GM04504 (cell line): ENCODE measurements at regions not wholly inside any gene's neighbourhood (a gene's known extent, or its start where the extent isn't known, plus 50 kb on each side); places are given as distances from the start of the nearest gene placed in this dataset.

Experiments used
- DNase-seq: peaks from one replicate; pipeline ENCODE4 v3.0.0-alpha.2; 2012; ENCODE audit warnings: low read depth

DNA sequence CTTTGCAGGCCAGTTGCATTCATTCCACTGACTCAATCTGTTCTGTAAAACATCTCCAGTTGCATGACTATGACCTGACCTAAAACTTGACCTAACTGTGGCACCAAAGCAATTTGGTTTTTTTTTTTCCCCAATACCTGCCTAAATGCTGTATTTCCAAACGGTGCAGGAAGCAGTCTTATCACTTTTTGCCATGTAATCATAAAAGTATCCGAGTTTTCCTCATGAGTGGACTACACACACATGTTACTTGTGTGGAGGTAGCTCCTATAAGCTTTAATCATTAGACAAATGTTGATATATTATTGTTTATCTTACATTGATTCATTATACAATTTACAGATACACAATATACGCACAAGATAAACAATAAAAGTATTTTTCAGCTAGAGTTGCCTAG lies 373.7 kb downstream of the BTBD3 start:
- DNase-seq: no peak

DNA sequence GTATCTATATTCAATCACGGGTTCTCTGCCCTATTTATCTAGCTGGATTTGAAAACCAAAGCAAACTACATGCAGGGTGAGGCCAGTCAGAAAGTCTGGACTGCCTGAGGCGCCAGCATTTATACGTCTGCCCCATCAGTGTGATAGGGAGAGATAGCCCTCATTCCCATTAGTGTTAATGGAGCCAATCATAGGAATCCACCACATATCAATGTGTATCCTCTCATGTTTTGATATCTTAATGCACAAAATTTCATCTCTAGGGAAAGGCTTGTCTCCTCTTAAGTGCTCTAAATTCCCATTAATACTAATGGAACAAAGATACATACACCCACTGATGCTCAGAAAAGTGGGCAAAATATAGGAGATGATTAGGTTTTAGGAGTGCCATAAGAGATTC lies 376.2 kb downstream of the BTBD3 start:
- no peak for DNase-seq

DNA sequence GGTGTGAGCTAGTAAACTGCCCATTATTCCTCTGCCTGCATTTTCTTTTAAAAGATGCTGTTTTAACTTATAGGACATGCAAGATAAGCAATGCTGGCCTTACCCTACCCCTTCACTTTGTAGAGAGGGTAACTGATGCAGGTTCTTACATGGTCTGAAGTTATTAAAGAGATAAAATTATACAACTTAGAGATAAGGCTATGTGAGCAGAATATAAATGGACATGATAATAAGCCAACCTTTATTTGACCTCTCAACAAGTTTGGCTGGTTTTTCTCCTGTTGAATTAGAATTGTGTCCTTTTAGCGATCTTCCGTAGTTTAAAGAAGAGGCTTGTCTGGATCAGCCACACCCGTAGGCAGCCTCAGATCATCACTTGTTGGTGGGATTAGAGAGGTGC lies 377.0 kb downstream of the BTBD3 start:
- DNase-seq: no peak

DNA sequence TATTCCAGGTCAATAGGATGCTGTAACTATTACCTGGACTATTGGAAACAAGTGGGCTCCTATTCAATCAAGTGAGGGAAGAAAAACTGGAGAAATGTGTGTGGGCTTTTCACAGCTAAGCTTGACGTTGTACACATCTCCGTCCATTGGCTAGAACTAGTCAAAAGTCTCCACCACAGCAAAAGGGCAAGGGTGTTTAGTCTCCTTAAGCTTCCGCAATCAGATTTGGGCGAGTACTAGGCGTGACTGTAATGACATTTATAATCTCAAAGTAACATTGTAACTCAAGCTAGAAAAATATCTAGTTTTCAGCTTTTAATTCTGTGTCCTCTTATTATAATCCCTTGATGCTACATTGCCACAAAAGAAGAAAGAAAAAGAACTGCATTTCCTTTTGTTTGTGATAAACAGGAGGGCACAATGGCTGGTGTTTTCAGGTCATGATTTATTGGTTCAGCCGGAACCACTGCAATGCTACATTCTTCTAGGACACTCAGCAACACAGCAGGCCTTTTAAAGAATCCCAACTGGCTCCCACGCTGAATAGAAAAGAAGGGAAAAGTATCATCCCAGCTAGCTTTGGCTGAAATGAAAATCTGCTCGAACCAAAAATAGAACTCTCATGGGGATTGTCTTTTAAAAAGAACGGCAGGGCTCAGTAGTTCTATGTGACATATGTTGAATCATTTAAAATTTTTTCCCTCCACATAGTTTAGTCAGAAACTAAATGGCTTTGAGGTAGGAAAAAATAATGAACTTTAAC lies 387.7 kb downstream of the BTBD3 start:
- no peak for DNase-seq

DNA sequence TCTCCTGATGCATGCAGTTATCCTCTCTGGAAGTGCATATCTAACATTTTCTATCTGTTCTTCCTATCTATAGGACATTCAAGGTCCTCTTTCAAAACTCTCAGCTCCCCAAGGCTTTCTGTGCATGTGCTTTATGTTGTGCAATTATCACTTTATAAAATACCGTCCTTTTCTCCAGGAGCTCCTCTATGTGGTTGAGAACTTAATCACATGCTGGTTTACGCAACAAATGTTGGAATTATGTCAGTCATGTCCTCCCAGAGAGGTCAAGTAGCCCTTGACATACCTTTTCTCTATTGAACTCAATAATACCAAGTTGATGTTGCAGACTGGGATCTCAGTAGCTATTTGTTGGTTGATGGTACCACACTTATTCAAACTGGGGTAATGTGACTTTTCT lies 388.4 kb downstream of the BTBD3 start:
- DNase-seq: no peak

DNA sequence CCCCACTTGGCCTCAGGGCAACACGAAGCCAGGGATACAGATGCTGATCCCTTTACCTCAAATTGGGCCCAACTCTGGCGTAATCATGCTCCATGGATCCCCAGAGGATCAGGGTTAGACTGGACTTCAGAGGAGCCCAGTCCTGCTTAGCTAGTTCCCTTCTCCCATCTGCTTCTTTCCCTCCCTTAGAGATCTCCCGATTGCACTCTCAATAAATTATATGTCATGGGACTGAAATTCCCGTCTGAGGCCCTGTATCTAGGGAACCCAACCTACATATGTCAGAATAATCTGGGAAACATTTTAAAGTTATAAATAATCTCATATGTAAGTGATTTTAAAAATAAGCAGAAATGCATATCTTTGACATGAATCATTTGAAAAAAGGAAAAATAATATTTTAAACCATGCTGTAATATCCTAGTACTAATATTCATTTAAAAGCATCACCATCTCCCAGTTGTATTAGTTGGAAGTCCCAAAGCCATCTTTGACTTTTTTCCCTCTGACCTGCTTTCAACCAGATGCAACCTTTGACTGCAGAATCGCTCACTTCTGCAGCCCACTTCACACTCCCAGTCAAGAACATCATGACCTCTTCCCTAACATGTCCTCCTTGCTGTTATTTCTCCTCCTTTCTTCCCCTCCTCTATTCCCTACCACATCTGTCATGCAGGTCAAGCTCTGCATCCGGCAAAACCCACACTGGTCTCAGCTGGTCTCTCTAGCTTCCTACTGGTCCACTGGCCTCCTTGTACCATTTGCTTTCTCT lies 393.6 kb downstream of the BTBD3 start:
- DNase-seq: no peak

DNA sequence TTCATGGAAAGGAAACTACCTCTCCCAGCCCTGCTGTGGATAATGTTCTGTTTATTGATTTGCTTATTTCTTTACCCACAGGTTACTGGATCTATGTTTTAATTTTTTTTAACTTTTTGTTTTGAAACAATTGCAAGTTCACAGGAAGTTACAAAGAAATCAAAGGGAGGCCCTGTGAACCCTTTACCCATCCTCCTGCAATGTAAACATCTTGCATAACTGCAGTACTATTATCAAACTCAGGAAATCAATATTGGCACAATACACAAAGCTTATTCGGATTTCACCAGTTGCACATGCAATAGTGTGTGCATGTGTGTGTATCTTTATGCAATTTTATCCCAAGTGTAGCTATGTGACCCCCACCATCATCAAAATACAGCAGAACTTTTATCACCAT lies 398.0 kb downstream of the BTBD3 start:
- no peak for DNase-seq

DNA sequence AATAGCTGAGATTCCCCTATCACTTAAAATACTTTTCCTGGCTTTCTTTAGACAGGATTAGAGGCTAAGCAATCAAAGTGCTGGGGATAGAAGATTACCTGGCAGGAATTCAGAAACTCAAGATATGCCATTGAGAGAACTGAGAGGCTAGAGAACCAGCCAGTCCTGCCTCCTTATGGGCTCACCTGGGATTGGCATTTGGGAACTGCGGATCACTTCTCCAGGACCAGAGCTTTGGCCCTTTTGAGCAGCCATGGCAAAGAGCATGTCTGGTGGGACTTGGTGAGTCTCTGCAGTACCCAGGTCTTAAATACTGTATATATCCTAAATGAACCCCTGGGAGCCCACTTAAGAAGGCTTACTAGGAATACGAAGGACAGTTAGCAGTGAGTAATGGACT lies 399.1 kb downstream of the BTBD3 start:
- no peak for DNase-seq

DNA sequence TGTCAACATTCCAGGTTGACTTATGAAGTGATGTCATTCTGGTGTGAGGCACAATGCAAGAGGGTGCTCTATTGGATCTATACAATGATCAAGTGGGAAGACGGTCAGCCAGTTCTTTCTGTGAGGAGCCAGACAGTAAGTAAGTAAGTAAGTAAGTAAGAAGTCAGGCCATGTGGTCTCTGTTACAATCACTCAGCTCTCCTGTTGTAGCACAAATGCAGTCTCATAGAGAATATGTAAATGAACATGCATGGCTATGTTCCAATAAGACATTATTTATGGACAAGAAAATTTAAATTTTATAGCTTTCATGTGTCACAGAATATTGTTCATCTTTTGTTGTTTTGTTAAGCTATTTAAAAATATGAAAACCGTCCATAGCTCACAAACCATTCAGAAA lies 399.7 kb downstream of the BTBD3 start:
- DNase-seq: no peak

DNA sequence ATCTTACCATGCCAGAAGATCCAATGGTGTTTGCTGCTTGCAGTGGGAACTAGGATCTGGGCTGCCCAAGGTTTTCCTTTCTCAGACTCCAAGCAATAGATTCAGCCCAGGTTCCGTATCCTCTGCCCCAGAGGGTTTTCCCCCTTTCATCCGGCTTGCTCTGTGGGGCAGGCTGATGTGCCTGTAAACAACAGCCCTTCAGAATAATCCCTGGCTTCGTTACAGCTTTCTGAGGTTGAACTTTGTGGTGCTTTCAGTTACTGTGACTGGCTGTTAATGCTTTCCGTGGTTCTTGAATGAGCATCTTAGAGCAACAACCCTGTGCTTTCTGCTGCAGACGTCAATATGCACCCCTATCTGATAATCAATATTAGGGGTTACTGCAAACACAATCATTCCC lies 400.4 kb downstream of the BTBD3 start:
- no peak for DNase-seq

DNA sequence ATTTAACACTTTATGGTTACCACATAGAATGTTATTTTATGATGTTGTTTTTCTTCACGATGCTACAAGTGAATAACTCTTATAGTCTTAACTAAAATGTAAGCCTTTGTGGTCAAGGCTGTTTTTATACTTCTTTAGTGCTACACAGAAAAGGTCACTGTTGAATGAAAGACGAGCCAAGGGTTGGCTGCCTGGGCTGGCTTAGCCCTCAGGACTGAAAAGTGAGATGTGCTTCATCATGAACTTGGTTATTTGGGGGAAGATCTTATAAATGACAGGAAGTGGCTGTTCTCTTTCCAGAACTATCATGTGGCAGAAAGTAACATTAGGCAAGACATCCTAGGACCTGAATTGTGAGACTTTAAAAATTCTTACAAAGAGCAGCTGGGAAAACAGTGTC lies 404.0 kb downstream of the BTBD3 start:
- no peak for DNase-seq

DNA sequence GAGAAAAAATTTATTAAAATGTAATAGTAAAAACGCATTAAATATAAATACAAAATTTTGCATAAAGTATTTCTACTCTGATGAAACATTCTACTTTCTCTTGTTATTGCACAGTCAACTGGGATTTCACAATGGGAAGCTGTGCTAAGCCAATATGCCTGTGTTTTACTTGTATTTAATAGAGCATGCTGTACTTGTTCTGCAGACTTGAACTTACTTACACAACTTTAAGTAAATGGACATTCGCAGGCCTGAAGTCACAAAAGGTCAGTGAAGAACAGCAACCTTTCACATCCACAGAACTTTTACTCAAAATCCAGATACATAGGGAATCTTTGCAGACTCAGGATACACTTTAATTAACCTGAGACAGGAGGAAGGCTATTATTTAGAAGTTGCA lies 409.5 kb downstream of the BTBD3 start:
- DNase-seq: no peak

DNA sequence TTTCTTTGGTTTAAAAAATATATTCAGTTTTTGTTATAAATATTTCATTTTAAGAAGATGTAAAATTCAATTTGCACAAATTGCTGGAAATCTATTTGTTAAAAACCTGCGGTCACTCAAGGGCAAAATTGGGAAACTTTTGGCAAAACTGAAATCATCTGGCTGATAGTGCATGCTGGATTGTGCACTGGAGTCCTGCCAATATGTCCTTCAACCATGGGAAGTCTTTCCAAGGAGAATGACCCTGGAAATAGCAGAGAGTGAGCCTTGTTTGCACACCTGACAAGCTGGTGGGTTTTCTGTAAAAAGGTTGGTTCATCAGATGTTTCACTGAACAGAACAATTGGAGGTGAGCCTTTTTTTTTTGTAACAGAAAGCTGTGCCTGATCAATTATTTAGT lies 413.5 kb downstream of the BTBD3 start:
- DNase-seq: no peak

DNA sequence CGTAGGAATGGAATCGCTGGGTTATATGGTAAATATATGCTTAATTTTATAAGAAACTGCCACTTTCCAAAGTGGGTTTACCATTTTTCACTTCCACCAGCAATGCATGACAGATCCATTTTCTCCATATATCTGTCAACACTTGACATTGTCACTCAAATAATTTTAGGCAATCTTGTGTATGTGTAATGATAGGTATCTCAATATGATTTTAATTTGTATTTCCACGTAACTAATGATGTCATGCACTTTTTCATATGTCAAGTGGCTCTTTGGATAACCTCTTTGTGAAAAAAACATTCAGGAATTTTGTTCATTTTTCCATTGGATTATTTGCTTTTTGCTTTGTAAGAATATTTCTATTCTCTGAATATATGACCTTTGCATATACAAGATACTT lies 419.9 kb downstream of the BTBD3 start:
- no peak for DNase-seq

DNA sequence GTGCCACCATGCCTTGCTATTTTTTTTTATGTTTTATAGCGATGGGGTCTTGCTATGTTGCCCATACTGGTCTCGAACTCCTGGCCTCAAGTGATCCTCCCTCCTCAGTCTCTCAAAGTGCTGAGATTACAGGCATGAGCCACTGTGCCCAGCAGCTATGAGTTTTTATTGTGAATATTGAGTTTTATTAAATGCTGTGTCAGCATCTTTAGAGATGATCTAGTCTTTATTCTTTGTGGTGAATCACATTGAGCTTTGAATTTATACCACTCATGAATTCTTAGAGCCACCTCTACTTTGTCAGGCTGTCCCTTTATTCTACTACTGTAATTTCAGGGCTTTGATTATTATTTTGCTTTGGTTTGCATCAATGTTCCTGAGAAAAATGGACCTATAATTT lies 428.3 kb downstream of the BTBD3 start:
- no peak for DNase-seq

DNA sequence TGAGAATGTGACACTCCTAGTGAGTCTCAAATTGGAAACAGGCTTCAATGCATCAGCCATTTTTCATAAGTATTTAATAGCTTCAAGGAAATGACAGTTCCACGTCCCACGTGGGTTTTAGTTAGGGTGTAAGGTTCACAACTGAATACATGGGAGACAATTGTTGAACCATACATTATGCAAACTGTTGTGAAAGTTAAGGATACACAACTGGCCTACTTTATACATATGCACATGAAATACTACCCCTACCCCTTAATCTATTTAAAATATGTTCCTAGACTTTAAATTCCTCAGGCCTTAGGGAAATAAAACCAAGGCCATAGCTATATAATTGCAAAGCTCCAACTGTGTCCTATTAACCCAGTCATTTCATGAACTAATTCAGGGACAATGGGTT lies 436.1 kb downstream of the BTBD3 start:
- DNase-seq: no peak

DNA sequence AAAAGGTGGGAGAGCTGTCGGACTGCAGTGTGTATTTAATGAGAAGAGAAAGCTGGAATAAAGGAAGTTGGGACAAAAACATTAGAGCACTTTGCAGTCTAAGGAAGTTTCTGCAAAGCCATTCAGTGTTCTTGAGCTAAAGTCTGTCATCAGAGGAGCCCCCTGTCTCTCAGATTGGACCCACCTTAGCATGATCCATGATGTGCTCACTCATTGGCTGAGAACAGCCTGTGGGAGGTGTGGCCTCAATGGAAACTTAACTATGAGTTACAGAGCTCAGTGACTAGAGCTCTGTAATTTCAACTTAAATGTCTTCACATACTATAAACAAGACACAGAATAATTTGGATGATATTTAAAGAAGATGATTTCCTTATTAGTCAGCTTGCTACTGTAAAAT lies 437.0 kb downstream of the BTBD3 start:
- DNase-seq: no peak

DNA sequence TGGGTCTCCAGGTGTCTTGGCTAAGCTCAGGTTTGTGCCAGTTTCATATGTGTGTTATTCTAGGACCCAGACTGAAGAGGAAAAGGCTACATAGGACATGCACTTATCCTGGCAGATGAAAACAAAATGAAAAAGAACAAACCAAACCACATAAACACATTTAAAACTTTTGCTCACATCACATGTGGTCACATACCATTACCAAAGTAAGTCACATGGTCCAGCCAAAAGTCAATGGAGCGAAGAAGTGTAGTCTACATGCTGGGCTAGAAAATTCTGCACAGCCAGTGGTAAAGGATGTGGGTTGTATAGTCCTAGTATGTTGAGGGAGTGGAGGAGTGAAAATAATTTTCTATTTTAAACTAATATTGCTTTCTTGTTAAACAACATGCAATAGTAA lies 437.5 kb downstream of the BTBD3 start:
- no peak for DNase-seq

DNA sequence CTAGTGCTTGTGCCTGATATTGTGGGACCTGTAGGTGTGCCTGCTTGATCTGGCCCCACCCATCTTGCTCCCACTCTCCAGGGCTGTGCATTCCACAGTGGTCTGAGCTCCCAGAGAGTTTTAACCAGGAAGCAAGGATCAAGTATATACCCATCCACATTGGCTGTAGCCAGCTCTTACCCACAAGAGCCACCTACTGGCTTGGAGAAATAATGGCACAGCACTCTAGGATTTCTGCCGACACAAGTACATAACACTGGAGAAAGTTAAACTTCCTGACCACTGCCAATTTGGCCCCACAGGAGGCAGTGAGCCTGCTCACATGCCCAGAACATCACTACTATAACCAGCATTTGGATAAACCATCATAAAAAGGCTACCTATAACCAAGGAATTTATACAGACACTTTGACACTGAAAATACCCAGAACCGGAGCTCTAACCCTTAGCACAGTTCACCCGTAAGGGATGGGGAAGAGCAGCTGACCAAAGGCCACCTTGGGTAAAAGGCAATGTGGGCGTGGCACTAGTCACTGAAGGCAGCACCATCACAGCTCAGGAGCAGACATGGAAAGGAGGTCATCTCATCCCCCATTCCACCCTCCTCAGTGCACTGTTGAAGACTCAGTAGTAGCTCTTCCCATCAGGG lies 440.4 kb downstream of the BTBD3 start:
- no peak for DNase-seq

DNA sequence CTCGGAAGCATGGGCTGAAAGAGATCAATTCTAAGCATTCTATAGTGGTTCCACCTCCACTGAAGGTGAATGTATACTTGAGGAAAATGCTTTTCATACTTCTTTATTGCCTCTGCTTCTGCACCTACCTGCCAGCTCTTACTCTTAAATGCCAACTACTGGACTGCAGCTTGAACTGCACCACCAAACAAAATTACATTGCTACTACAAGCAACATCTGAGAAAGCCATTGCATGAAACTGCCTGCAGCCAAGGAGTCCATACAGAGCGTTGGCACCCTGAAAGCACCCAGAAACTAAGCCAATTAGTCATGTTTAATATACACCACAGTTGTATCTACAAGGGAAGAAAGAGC lies 440.9 kb downstream of the BTBD3 start:
- DNase-seq: no peak

DNA sequence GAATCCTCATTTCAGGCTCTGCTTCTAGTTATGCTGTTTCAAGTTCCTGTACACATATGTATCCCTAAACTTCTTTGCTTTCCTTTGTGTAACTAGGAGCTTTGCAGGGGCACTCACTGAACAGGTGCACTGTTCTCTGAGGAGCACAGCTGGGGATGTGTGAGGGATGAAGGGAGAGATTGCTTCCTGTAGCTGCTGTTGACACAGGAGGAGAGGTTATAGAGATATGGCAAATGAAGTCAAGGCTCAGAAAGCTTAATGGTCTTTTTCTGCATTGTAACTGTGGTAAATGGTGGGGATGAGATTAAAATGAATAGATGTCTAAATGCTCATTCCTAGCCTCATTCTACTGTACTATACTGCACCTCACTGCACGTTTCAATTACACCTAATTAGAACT lies 454.3 kb downstream of the BTBD3 start:
- no peak for DNase-seq

DNA sequence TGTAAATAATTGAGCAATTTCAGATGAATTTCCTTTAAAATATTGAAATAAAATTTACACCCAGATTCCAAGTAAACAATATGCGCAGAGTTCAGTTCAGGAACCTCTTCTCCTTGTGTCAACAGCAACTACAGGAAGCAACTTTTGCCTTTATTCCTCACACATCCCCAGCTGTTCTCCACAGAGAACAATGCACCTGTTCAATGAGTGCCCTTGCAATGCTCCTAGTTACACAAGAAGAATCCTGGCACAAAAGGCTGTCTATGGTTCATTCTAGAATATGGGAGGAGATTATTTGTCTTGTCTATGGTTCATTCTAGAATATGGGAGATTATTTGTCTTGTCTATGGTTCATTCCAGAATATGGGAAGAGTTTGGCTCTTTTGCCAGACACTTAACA lies 454.9 kb downstream of the BTBD3 start:
- no peak for DNase-seq

DNA sequence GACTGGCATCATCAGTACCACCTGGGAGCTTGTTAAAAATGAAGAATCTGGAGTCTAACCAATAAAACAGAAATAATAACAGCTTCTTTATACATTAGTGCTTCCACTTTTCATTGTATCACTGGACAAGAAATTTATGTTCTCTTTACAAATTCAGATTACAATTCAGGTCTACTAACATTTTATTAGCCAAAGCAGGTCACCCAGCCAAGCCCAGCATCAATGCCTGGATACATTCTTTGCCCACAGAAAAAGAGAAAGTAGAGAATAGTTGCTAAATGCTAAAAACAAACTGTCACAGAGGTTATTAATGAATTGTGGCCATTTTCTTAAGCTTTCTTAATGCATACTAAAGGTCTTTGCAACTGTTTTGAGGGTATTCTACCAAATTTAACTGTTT lies 458.3 kb downstream of the BTBD3 start:
- DNase-seq: no peak

DNA sequence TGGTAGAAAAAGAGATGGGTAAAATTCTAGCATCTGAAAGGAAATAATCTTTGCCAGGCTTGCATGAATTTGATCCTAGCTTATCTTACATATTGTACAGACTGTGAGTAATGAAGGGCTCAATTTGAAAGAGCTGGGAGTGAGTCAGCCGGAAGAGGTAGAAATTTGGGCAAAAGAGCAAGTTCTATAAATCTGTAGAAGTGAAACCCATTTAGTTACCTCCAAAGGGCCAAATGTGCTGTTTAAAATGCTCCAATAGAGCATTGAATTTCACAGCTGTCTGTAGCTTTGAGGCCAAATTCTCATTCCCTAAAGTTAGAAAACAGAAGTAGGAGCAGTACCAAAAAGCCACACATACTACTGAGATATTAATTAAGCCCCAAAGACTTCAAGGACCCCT lies 466.1 kb downstream of the BTBD3 start:
- no peak for DNase-seq
